ENCODE measurements at regions not wholly inside any gene's neighbourhood (a gene's known extent, or its start where the extent isn't known, plus 50 kb on each side); places are given as distances from the start of the nearest gene placed in this dataset.
"Not testable (repeated sequence)": the region's sequence is repeated elsewhere in the genome, so short reads cannot be mapped to it uniquely, and the experiment has no call there.

GRCh38 chr2:239817468-239818031 is 207.6 kb downstream of the NDUFA10 start:
- DNase-seq, result not testable (repeated sequence)

- no peak for DNase-seq
Measured at GRCh38 chr2:239816576-239817467, 208.3 kb downstream of the NDUFA10 start.

GRCh38 chr2:239815671-239816070 is 209.5 kb downstream of the NDUFA10 start:
- no peak for DNase-seq

GRCh38 chr2:239814861-239815601 is 210.1 kb downstream of the NDUFA10 start:
- no peak for DNase-seq

GRCh38 chr2:239814116-239814860 is 210.9 kb downstream of the NDUFA10 start:
- no peak for DNase-seq

GRCh38 chr2:239813261-239814115 is 211.7 kb downstream of the NDUFA10 start:
- no peak for DNase-seq

GRCh38 chr2:239811806-239812560 is 213.2 kb downstream of the NDUFA10 start:
- no peak for DNase-seq

GRCh38 chr2:239811111-239811781 is 213.9 kb downstream of the NDUFA10 start:
- no peak for DNase-seq

GRCh38 chr2:239809391-239809790 is 215.8 kb downstream of the NDUFA10 start:
- no peak for DNase-seq

GRCh38 chr2:239807568-239807967 is 217.6 kb downstream of the NDUFA10 start:
- DNase-seq, result no peak

GRCh38 chr2:239806758-239807434 is 218.2 kb downstream of the NDUFA10 start:
- no peak for DNase-seq

GRCh38 chr2:239806276-239806675 is 218.9 kb downstream of the NDUFA10 start:
- no peak for DNase-seq

- DNase-seq, result no peak
Measured at GRCh38 chr2:239805414-239805813, 219.7 kb downstream of the NDUFA10 start.

GRCh38 chr2:239805043-239805329 is 220.2 kb downstream of the NDUFA10 start:
- no peak for DNase-seq

- DNase-seq, result no peak
Measured at GRCh38 chr2:239804161-239805042, 220.7 kb downstream of the NDUFA10 start.

GRCh38 chr2:239803766-239804115 is 221.4 kb downstream of the NDUFA10 start:
- DNase-seq, result no peak

GRCh38 chr2:239803102-239803765 is 221.9 kb downstream of the NDUFA10 start:
- DNase-seq, result no peak

- no peak for DNase-seq
Measured at GRCh38 chr2:239802185-239802649, 222.9 kb downstream of the NDUFA10 start.
